NCI-H524 treated with DMSO at 0.1 percent for 48 hours (cell line): ENCODE measurements at regions not wholly inside any gene's neighbourhood (a gene's known extent, or its start where the extent isn't known, plus 50 kb on each side); places are given as distances from the start of the nearest gene placed in this dataset.

Source experiments
- DNase-seq: peaks from one replicate; lab custom pipeline; 2025; lab: John Stamatoyannopoulos, UW

DNA sequence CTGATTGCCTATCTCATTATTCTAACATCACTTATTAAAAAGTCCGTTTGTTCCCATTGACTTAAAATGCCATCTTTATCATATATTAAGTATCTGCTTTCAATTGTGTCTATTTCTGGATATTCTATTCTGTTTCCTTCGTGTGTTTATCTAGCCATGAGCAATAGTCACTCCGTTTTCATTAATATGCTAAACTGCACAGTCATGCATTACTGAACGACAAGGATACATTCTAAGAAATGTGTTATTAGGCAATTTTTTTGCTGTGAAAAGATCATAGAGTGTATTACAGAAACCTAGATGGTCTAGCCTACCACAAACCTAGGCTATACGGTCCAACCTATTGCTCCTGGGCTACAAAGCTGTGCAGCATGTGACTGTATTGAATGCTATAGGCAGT, 482.9 kb downstream of the IRX1 start:
- DNase-seq: no peak

DNA sequence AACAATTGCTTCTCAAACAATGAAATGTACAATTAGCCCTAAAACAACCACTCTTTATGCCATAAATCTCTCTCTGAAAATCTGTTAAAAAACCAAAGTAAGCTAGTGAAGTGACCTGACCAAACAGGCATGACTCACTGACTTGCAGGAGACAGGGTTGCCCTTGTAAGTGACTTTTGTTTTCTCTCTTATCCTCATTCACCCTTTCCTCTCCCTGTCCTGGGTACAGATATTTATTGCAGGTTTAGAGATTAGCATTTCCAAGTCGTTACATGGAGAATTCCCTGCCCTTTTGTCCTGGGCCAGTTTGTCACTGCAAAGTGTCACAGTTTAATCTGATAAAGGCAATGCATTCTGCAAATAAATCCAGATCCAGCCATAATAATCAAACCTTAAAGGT, 484.2 kb downstream of the IRX1 start:
- no peak for DNase-seq

DNA sequence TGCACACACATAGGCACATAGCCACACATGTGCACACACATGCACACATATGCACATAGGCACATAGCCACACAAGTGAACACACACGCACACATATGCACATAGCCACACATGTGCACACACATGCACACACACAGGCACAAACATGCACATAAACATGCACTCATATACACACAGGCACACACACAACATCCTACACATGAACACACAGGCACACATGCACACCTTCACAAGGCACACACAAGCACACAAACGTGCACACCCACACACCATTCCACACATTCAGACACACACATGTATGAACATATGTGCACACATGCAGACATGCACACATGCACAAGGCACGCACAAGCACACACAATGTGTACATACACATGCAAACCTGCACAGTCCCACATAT, 484.7 kb downstream of the IRX1 start:
- DNase-seq: no peak

DNA sequence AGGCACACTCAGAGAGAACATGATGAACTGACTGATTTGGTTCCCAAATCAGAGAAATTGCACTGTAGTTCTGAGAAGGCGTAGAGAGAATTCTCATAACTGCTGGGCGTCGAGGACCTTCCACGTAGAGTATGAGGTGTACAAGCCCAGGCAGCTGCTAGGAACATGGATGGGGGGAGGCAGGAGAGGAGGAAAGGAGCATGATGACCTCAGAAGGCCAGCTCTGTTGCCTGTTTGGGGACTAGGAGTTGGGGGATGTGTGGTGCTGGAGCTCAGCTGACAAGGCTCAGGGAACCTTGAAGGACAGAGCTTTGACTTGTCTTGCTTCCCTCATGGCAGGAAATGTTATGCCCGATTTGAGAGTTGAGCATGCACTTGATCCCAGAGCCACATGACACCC, 485.4 kb downstream of the IRX1 start:
- DNase-seq: no peak

DNA sequence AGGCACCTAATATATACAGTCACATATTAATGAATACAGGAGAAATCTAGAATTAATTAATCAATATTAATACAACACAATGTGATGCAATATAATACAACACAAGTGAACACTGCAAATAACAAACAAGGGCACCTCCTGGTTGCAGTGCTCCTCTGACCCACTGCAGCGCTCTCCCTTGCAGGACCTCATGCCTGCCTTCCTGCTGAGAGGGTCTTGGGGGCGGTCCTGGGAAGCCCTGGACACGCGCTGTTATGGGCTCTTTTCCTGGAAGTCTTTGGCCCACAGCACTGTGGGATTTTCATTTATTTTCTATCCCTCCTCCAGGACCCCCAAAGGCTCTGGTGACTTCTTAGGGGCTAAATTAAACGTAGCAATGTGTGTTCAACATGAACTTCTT, 485.8 kb downstream of the IRX1 start:
- DNase-seq: no peak

DNA sequence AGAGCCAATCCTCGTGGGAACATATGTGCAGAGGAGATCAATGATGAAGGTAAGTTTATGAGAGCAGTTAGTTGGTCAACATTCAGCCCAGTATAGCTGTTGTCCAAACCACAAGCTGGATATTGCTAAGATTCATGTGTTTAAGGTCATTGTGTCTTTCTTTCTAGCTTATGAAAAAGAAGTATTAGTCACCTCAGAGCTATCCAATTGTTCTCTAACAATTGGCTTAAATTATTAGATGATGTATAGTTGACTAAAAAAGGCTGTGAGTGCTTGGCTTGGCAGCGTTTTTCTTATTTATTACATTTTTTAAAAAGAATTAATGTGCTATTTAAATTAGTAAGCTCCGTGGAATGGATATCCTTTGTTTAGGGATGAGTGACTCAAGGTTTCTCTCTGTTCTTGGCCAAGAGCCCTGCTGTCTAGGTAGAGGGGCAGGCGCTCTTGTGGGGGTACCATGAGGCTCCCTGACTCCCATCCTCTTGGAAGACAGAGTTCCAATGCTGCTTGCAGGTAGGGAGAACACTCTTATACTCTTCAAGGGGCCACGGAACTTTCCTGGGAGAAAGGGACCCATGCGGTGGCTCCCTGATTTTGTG, 487.4 kb downstream of the IRX1 start:
- DNase-seq: no peak

DNA sequence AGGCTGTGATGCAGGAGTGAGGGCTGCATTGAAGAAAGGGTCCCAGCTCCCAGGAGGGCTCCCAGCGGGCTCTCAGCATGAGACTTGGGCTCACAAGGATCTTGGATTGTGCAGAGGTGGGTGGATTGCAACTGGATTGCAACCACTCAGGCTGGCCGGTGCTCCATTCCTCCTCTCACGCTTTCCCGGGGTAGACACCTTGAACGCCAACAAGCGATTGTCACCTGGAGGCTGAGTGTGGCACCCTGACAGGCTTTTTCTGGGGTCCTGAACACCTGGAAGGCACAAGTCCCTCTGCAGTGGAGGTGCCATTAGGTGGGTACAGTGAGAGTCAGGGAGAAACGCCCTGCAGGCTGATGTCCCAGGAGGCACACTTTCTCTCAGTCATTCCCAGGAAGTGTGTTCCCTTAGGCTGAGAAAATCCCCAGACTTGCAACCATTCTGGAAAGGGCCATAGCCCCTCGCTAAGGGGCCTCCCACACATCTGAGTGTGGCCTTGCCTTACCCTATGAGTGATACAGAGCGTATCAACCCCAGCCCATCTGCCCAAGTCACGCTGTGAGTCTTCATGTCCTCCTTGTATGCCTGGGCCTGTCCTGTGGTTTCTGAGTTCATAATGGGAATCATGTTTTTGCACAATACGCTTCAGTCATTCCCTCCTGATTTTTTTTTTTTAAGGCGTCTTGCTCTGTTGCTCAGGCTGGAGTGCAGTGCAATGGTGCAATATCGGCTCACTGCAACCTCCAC, 488.1 kb downstream of the IRX1 start:
- DNase-seq: no peak

DNA sequence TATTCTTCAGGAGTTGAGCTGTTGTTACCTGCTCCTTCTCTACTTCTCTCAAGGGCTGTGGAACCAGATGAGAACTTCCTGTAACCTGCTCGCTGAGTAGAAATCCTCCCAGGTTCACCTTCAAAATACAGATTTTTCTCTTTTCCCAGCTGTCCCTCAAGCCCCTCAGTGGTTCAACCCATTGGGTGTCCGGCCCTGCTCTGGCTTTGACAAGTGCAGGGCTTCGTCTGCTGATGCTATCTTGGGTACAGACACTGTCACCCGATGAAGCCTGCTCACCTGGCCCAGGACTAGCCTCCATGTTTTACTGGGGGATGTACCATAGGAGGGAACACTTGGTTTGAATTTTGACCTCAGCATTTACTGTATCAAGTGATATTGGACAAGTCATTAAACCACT, 490.4 kb downstream of the IRX1 start:
- no peak for DNase-seq

DNA sequence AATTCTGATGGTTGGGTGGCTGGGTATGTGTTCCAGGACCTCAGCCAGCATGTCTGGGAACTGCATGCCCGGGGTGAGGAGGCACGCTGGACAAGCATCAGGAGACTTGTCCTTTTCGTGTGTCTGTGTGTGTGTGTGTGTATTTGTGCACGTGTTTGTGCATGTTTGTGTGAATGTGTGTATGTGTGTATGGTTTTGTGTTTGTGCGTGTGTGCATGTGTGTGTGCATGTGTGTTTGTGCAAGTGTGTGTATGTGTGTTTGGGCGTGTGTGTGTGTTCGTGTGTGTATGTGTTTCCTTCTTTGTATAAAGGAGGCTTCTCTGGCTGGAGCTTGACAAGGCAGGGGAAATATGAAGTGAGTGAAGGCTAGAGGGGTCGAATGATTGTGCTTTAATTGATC, 491.5 kb downstream of the IRX1 start:
- DNase-seq: no peak

DNA sequence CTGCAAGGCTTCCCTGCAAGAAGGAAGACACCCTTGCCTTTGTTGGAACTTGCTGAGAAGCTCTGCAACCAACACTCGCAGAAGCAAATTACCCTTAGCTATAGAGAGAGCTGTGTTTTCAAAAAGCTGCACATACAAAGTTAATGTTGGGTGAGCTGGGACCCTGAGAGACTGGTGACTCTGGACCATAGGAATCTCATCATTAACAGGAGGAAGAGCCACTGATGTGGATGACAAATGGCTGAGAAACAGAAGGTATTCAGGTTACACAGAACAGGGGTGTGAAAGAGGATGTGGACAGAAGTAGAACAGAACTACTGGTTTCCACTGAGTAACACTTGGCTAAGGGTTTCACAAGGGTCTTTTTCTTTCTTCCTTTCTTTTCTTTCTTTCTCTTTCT, 493.5 kb downstream of the IRX1 start:
- no peak for DNase-seq

DNA sequence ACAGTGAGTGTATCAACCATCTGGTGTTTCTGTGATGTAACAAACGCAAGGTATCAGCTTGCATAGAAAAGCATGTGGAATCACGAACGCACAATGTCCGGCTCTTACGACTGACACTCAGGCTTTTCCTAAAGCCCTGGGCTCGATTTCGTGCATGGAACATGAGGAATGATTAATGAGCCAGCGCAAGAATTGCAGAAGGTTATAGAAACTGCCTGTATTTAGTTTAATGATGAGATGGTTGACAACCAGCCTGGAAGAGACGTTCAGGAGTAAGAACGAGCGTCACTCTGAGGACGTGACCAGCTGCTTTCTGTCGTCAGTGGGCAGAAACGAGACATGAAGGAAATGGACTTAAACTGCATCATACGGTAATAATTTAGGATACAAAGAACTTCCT, 497.6 kb downstream of the IRX1 start:
- no peak for DNase-seq

DNA sequence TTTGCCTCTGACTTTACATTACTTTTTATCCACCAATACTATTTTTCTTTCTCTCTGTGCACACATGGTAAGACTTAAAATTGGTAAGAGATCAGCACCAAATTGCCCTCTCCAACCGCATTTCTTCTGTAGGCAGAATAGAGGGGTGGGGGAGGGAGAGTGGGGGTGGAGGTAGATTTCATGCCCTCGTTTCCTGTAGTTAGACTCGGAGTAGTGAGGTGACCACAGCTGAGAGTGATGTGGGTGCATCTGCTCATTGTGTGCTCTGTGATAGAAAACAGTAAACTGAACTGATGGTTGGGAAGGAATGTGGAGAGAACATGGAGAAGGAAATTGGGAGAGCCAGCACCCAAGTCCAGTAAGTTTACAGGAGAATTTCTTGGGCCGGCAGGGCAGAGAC, 498.3 kb downstream of the IRX1 start:
- DNase-seq: no peak

DNA sequence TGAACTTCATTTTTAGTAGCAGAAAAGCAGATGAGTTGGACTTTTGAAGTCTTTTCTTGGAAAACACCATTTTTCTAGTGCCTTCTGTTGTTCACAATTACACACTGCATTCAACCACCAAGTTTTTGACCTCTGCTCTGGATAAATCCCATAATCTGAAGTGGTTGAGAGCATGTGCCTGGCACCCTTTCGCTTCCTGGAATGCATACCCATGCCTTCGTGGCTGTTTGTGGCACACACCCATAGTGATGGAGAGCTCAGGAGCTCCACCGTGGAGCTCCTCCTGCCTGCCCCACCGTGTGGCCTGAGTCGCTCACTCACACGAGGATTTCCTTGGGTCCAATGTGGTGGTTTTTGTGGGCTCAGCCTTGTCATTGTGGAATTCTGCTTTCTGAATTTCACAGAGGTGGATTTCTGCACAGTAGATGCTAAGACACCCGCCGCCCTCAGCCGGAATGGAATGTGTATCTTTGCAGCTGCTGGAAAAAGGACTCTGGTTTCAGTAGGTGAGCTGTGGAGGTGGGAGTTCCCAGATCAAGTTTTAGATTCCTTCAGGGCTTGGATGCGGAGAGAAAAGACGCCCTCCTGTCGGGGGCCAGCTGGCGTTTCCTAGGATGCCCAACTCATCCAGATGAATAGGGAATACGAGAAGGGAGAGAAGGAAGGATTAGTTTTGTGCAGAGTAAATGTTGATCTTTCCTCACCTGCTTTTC, 500.4 kb downstream of the IRX1 start:
- peak; percentile 82 for DNase-seq

DNA sequence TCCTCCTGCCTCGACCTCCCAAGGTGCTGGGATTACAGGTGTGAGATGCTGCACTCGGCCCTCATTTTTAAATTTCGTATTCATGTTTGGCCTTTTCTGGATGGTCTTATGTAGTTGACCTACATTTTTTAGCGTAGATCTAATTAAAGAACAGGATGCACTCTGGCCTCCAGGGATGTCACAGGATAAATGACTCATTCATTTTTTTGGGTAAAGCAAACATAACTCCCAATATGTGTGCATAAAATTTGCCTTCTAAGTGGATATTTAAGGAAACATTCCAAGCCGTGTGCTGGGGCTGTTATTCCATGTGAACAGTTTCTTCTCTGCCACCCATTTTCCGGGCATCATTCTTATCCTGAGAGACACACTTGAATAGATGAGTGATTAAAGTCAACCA, 501.6 kb downstream of the IRX1 start:
- DNase-seq: no peak

DNA sequence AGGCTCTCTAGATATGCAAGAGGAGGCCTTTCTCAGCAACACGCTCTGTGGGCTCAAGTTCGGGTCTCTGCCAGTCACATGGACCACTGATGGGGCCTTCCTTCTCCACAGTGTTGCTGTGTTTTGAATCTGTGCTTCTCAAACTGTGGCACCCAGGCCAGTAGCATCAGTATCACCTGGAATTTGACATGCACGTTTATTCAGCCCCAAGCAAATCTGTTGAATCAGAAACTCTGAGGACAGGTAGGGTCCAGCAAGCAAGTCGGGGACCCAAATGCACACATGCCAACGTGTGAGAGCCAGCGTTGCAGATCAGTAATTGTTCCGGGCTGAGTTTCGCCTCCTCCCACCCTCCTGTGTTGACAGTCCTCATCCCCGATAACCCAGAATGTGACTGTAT, 502.6 kb downstream of the IRX1 start:
- DNase-seq: no peak

DNA sequence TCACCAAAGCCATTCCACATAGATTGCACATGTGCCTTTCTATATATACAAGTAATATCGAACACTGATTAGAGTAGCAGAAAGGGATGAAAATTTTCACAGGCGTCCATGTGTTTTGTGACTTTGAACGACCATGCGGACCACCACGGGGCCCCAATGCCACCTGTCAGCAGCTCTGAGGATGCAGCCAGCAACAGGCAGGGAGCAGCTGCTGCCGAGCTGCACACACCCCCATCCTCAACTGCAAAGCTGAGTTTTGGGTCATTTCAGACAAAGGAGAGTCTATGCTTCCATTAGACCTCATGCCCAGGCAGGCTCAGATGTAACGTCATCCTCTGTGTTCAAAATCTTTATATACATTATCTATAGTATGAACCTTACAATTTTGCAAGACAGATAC, 503.8 kb downstream of the IRX1 start:
- DNase-seq: no peak

DNA sequence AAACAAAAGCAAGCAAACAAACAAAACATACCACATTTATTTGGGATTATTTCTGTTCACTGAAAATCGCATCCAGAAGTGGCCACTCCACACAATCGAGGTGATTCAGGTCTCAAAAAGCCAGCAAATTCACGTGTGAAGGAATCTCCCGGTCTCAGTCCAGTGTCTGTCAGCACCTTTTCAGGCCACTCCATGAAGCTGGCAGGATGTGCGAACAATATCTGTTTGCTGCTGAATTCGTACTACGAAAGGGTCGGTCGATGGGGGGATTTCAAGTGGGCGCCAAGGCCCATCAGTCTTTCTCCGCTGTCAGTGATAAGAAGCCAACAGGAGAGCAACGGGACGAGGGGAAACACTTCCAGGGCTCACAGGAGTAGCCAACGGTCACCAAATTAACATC, 505.1 kb downstream of the IRX1 start:
- no peak for DNase-seq

DNA sequence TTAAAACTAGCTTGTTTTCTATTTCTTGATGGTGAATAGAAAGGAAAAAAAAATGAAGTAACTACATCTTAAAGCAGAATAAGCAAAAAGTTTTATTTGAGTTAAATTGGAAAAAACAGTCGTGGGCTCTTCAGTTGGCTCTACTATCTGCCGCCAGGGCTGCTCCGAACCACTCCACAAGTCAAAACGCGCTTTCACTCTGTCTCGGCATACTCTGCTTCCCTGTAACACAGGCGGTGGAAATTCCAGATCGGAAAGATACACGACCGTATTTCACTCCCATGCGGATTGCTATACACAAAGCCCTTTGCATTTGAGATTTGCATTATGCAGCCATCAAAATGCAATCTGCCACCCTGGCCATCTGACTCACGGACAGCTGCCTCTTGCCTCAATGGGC, 505.6 kb downstream of the IRX1 start:
- DNase-seq: no peak

DNA sequence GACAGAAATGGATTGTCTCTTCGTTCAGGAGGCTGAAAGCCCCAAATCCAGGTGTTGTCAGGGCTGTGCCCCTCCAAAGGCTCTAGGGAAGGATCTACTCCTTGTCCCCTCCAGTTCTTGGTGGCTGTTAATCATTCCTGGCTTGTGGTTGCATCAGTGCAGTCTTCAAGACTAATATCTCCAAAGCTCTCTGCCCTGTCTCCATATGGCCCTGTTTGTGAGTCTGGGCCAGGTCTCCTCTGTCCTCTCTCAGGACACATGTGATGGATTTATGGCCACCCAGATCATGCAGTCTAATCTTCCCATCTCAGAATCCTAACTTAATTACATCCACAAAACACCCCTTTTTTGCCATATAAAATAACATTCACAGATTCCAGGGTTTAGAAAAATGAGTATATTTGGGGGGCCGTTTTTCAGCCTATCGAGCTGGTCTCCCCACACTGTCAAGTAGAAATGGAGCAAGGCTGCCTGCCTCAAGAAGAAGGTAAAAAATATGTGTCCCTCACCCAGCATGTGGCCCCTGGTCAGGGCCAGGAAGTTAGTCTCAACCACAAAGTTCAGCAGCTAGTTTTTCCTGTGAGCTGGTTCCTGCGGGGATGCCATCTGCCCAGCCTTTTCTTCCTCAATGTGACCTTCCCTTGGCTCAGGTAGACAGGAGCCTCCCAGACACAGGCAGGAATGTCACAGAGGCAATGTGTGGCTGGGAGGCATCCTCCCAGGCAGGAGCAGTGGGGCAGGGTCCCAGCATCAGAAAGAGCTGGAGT, 509.4 kb downstream of the IRX1 start:
- DNase-seq: no peak

DNA sequence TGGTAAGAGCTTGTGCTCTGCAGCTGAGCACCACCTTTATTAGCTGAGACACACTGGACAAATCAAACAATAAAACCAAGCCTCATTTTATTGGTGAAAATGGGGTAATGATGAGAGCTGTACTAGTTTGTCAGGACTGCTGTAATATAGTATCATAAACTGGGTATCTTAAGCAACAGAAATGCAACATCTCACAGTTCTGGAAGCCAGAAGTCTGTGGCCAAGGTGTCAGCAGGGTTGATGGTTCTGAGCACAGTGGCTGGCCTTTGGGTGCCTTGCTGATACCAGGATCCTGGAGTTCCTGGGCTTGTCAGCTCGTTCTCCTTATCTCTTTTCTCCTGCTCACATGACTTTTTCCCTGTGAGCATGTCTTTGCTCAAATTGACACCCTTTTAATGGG, 513.1 kb downstream of the IRX1 start:
- DNase-seq: no peak

DNA sequence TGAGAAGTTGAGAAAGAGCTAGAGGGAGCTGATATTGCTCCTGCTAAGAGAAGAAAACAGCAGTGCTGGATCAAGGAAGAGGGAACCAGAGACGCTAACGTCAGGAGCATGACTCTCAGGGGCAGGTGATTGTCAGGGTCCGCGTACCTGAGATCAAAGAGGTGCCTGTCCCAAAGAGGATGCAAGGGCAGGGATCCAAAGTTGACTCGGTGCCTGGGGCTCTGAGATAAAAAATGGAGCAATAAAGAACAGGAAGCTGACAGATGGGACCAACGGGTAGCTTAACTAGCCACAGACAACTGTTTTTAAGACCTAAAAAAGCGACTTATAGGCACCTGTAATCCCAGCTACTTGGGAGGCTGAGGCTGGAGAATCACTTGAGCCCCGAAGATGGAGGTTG, 517.8 kb downstream of the IRX1 start:
- no peak for DNase-seq

DNA sequence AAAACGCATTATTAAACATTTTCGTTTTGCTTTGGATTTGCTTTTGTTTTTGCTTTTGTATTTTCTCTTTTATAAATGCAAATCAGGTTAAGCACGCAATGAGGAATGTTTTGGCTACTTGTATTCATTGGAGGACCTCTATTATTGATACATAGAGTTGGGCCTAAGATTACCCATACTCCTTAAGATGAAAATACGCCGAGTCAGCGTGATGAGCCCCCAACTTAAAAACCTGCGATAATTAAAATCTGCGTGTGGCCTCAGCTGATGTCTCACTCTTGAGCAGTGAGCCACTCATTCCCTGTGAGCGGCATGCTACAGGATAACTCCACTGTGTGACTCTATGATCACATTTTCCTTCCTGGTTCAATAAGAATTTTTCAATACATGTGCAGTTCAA, 518.3 kb downstream of the IRX1 start:
- no peak for DNase-seq

DNA sequence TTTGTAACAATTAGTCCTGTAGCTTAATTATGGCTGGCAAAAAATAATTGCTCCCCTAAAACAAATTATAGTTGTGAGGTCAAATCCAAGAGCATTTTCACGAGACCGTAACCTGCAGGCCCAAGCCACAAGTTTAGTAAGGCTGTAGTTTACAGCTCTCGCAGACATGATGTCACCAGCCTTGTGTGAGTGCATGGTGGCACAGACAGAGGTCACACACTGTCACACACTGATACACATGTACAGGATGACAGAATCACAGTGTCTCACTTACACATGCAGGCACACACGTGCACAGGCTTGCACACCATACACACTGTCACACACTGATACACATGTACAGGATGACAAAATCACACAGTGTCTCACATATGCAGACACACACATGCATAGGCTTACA, 518.8 kb downstream of the IRX1 start:
- DNase-seq: no peak
